ENCODE measurements at regions not wholly inside any gene's neighbourhood (a gene's known extent, or its start where the extent isn't known, plus 50 kb on each side); places are given as distances from the start of the nearest gene placed in this dataset.
"Not testable (repeated sequence)": the region's sequence is repeated elsewhere in the genome, so short reads cannot be mapped to it uniquely, and the experiment has no call there.

- DNase-seq, result not testable (repeated sequence)
These were observed 618.3 kb upstream of the CBLB start for GRCh38 chr3:106486945-106487639.

GRCh38 chr3:106488331-106488730, 619.5 kb upstream of the CBLB start:
- no peak for DNase-seq

GRCh38 chr3:106491796-106492195, 623.0 kb upstream of the CBLB start:
- no peak for DNase-seq

GRCh38 chr3:106508331-106508893, 639.6 kb upstream of the CBLB start:
- no peak for DNase-seq

- no peak for DNase-seq
These were observed 641.4 kb upstream of the CBLB start for GRCh38 chr3:106510206-106510605.

- no peak for DNase-seq
These were observed 644.0 kb upstream of the CBLB start for GRCh38 chr3:106512846-106513245.

GRCh38 chr3:106514431-106514830, 645.6 kb upstream of the CBLB start:
- DNase-seq, result no peak

GRCh38 chr3:106518516-106518915, 649.7 kb upstream of the CBLB start:
- no peak for DNase-seq

GRCh38 chr3:106522397-106522796, 653.6 kb upstream of the CBLB start:
- DNase-seq, result no peak

- no peak for DNase-seq
These were observed 660.1 kb upstream of the CBLB start for GRCh38 chr3:106528932-106529331.

- no peak for DNase-seq
These were observed 660.9 kb upstream of the CBLB start for GRCh38 chr3:106529738-106530137.

- DNase-seq, result no peak
These were observed 661.6 kb upstream of the CBLB start for GRCh38 chr3:106530367-106530766.

GRCh38 chr3:106531771-106532329, 663.0 kb upstream of the CBLB start:
- DNase-seq, result not testable (repeated sequence)

- no peak for DNase-seq
These were observed 664.4 kb upstream of the CBLB start for GRCh38 chr3:106533093-106533787.

GRCh38 chr3:106533788-106534160, 665.0 kb upstream of the CBLB start:
- DNase-seq, result no peak

GRCh38 chr3:106534206-106534605, 665.4 kb upstream of the CBLB start:
- no peak for DNase-seq

- DNase-seq, result no peak
These were observed 671.9 kb upstream of the CBLB start for GRCh38 chr3:106540743-106541142.

GRCh38 chr3:106542101-106542769, 673.4 kb upstream of the CBLB start:
- no peak for DNase-seq

- DNase-seq, result no peak
These were observed 683.7 kb upstream of the CBLB start for GRCh38 chr3:106552351-106553043.

- no peak for DNase-seq
These were observed 691.7 kb upstream of the CBLB start for GRCh38 chr3:106560451-106560966.

- no peak for DNase-seq
These were observed 697.5 kb upstream of the CBLB start for GRCh38 chr3:106566277-106566676.

GRCh38 chr3:106570426-106570825, 701.6 kb upstream of the CBLB start:
- no peak for DNase-seq

- no peak for DNase-seq
These were observed 704.8 kb upstream of the CBLB start for GRCh38 chr3:106573605-106574004.
